Panc1 (cell line): ENCODE measurements at regions not wholly inside any gene's neighbourhood (a gene's known extent, or its start where the extent isn't known, plus 50 kb on each side); places are given as distances from the start of the nearest gene placed in this dataset.

Experiments
- ATAC-seq: fragments of 200-7000 bp; cut with Tn5 transposase; 2 replicates; pipeline ENCODE4 v1.9.1; 2020; ENCODE audit warnings: mild to moderate bottlenecking, moderate library complexity
- BruUV-seq: library from RNA; stranded (reverse); fragments of 400-500 nt; replicated peaks from 2 replicates; lab custom pipeline; 2021; lab: Mats Ljungman, UMichigan
- CTCF ChIA-PET: fragments of 300-600 bp; sonication (Branson Sonifier 250); formaldehyde crosslinking; loops from one replicate; lab custom pipeline; 2022; ENCODE audit warnings: antibody characterized with exemption; lab: Charles Lee
- POLR2A ChIA-PET: fragments of 300-600 bp; sonication (Branson Sonifier 250); formaldehyde crosslinking; loops from one replicate; lab custom pipeline; 2022; ENCODE audit warnings: antibody characterized with exemption; lab: Charles Lee
- DNase-seq: peaks from one replicate; pipeline ENCODE4 v3.0.0-alpha.2; 2010; ENCODE audit warnings: low read depth, low spot score
- H3K27ac ChIP-seq: 2 replicates; pipeline ENCODE4 v1.5.1; 2011; ENCODE audit warnings: mild to moderate bottlenecking, low read length, inconsistent platforms
- H3K27me3 ChIP-seq: fragments of 200-500 bp; sonication (Bioruptor generic); 2 replicates; pipeline ENCODE4 v1.6.0; 2014; ENCODE audit warnings: low read length, inconsistent platforms; ENCODE audit not compliant: control insufficient read depth, insufficient read depth
- H3K36me3 ChIP-seq: fragments of 200-500 bp; sonication (Bioruptor generic); 2 replicates; pipeline ENCODE4 v1.5.1; 2014; ENCODE audit warnings: inconsistent platforms, mild to moderate bottlenecking, low read length, moderate library complexity; ENCODE audit not compliant: control insufficient read depth, insufficient read depth
- H3K4me1 ChIP-seq: 2 replicates; pipeline ENCODE4 v1.5.1; 2011; ENCODE audit warnings: inconsistent platforms, mild to moderate bottlenecking, low read length, moderate library complexity; ENCODE audit not compliant: control insufficient read depth, insufficient read depth
- H3K4me3 ChIP-seq, 2 experiments: 2 replicates each; pipeline ENCODE4 v1.5.1; 2011 to 2012; ENCODE audit warnings: low read depth in 2 of 2, low read length in 2 of 2, mild to moderate bottlenecking in 2 of 2, inconsistent platforms in 1 of 2, moderate library complexity in 1 of 2
- H3K9me3 ChIP-seq: fragments of 200-500 bp; sonication (Bioruptor generic); 2 replicates; pipeline ENCODE4 v1.5.1; 2014; ENCODE audit warnings: low read depth, mild to moderate bottlenecking, inconsistent platforms, low read length, moderate library complexity; ENCODE audit not compliant: control insufficient read depth, insufficient read depth
- CTCF ChIP-seq: fragments of 450-650 bp; IDR thresholded peaks from 2 replicates; pipeline ENCODE4 v1.5.1; 2017; ENCODE audit warnings: mild to moderate bottlenecking
- POLR2AphosphoS5 ChIP-seq: IDR thresholded peaks from 2 replicates; pipeline ENCODE4 v1.6.1; 2012; ENCODE audit warnings: mild to moderate bottlenecking, low read depth, low read length, moderate library complexity
- REST ChIP-seq, 2 experiments: IDR thresholded peaks; 2 replicates each; pipeline ENCODE4 v1.6.1; 2011 to 2012; ENCODE audit warnings: low read depth in 2 of 2, control low read depth in 1 of 2, low read length in 1 of 2, mild to moderate bottlenecking in 1 of 2, moderate library complexity in 1 of 2; ENCODE audit not compliant: insufficient read depth in 1 of 2
- SIN3A ChIP-seq: IDR thresholded peaks from 2 replicates; pipeline ENCODE4 v1.6.1; 2012; ENCODE audit warnings: low read depth, mild to moderate bottlenecking, low read length, moderate library complexity, borderline replicate concordance; ENCODE audit not compliant: insufficient read depth
- TCF7L2 ChIP-seq: IDR thresholded peaks from 2 replicates; pipeline ENCODE4 v1.6.1; 2011; ENCODE audit warnings: mild to moderate bottlenecking, low read depth, low read length, inconsistent platforms
- in situ Hi-C: cut with HindIII; loops from 2 replicates; pipeline ENCODE4 v1.10.0; 2016; ENCODE audit warnings: low sequenced_read_pairs, low pct_unique_long_range_greater_than_20kb
- intact Hi-C: fragments of 100-400 bp; cut with micrococcal nuclease; formaldehyde crosslinking; loops from one replicate; pipeline ENCODE4 v1.10.0; 2022; ENCODE audit not compliant: unreplicated experiment

DNA sequence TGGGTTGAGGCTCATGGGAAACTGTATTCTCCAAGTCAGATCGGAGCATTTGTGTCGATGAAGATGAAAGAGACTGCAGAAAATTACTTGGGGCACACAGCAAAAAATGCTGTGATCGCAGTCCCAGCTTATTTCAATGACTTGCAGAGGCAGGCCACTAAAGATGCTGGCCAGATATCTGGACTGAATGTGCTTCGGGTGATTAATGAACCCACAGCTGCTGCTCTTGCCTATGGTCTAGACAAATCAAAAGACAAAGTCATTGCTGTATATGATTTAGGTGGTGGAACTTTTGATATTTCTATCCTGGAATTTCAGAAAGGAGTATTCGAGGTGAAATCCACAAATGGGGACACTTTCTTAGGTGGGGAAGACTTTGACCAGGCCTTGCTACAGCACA lies 336.6 kb downstream of the PAX3 start:
- TF ChIP-seq SIN3A (no peak), REST (IDR thresholded peaks at IDR 0.05; ENCODE audit: insufficient read depth in 1 of 2, low read depth in 2 of 2, low read length in 1 of 2) (no peak), CTCF (no peak), TCF7L2 (no peak), POLR2AphosphoS5 (no peak)
- in situ Hi-C loops: no loop called here
- intact Hi-C loops: no loop called here
- ChIA-PET CTCF (no interaction called here), POLR2A (no interaction called here)
- Histone ChIP-seq H3K27ac (no peak overlapping the region), H3K27me3 (no peaks in the 10 kb centered on the region), H3K4me1 (no peaks in the 10 kb centered on the region), H3K36me3 (no peaks in the 10 kb centered on the region), H3K9me3 (no peaks in the 10 kb centered on the region), H3K4me3 (no peak overlapping the region)
- ATAC-seq (no peak), DNase-seq (no peak)
- BruUV-seq: no TSS peak

DNA sequence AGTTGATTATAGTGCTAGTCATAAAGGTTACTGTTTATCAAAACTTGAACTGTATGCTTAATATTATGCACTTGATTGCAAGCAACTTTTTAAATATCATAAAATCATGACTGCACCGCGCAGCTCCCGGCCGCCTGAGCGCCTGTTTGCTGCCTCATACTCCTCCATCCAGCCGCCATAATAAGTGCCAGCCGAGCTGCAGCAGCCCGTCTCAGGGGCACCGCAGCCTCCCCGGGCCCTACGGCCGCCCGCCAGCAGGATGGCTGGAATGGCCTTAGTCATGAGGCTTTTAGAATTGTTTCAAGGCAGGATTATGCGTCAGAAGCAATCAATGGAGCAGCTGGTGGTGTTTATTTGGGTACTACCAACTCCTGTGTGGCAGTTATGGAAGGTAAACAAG lies 337.2 kb downstream of the PAX3 start:
- H3K27me3 ChIP-seq: no peaks in the 10 kb centered on the region
- BruUV-seq: no TSS peak
- H3K4me1 ChIP-seq: no peaks in the 10 kb centered on the region
- in situ Hi-C loops (no loop called here), intact Hi-C loops (no loop called here)
- no peak overlapping the region for H3K27ac ChIP-seq
- POLR2A ChIA-PET: no interaction called here
- ATAC-seq (no peak), DNase-seq (no peak)
- CTCF ChIA-PET: interaction anchor here (0.5 kb wide), 1 partner anchor 1907 kb away, joined by 3 read pairs; no protein-coding TSS in a partner anchor
- no peaks in the 10 kb centered on the region for H3K36me3 ChIP-seq
- H3K4me3 ChIP-seq: no peak overlapping the region
- no peaks in the 10 kb centered on the region for H3K9me3 ChIP-seq
- TF ChIP-seq CTCF (no peak), POLR2AphosphoS5 (no peak), SIN3A (no peak), REST (IDR thresholded peaks at IDR 0.05; ENCODE audit: insufficient read depth in 1 of 2, low read depth in 2 of 2, low read length in 1 of 2) (no peak), TCF7L2 (no peak)
